Subcutaneous abdominal adipose tissue (tissue), 5 donors: ENCODE measurements at regions not wholly inside any gene's neighbourhood (a gene's known extent, or its start where the extent isn't known, plus 50 kb on each side); places are given as distances from the start of the nearest gene placed in this dataset.
"Not testable (repeated sequence)": the region's sequence is repeated elsewhere in the genome, so short reads cannot be mapped to it uniquely, and the experiment has no call there.

ENCODE experiments used
- H3K27ac ChIP-seq: one replicate; pipeline ENCODE4 v1.7.0; 2013; ENCODE audit warnings: low read depth, mild to moderate bottlenecking, inconsistent platforms, low read length, moderate library complexity
- H3K27me3 ChIP-seq, 5 donors: one replicate each; pipeline ENCODE4 v1.7.0; 2013; ENCODE audit warnings: low read length in 5 of 5, inconsistent platforms in 1 of 5; ENCODE audit not compliant: control insufficient read depth in 5 of 5, insufficient read depth in 4 of 5
- H3K36me3 ChIP-seq, 5 donors: one replicate each; pipeline ENCODE4 v1.7.0; 2013; ENCODE audit warnings: low read length in 5 of 5; ENCODE audit not compliant: control insufficient read depth in 5 of 5, insufficient read depth in 5 of 5
- H3K4me1 ChIP-seq, 5 donors: one replicate each; pipeline ENCODE4 v1.7.0; 2013; ENCODE audit warnings: low read length in 5 of 5, mild to moderate bottlenecking in 3 of 5, moderate library complexity in 1 of 5; ENCODE audit not compliant: control insufficient read depth in 5 of 5, insufficient read depth in 5 of 5
- H3K4me3 ChIP-seq, 5 donors: one replicate each; pipeline ENCODE4 v1.7.0; 2013; ENCODE audit warnings: low read length in 5 of 5, low read depth in 1 of 5
- H3K9ac ChIP-seq, 5 donors: one replicate each; pipeline ENCODE4 v1.7.0; 2013; ENCODE audit warnings: low read length in 5 of 5, mild to moderate bottlenecking in 4 of 5, moderate library complexity in 3 of 5
- H3K9me3 ChIP-seq, 5 donors: one replicate each; pipeline ENCODE4 v1.7.0; 2013; ENCODE audit warnings: low read length in 5 of 5; ENCODE audit not compliant: control insufficient read depth in 5 of 5
- donor health status: healthy.
- donor health status: healthy.
- donor health status: healthy.
- donor health status: healthy.
- donor health status: healthy.

DNA sequence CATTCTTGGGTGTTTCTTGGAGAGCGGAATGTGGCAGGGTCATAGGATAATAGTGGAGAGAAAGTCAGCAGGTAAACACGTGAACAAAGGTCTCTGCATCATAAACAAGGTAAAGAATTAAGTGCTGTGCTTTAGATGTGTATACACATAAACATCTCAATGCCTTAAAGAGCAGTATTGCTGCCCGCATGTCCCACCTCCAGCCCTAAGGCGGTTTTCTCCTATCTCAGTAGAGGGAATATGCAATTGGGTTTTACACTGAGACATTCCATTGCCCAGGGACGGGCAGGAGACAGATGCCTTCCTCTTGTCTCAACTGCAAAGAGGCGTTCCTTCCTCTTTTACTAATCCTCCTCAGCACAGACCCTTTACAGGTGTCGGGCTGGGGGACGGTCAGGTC is 492.6 kb upstream of the ATXN8OS start:
- H3K4me1 ChIP-seq, H3K4me3 ChIP-seq, H3K36me3 ChIP-seq, H3K27me3 ChIP-seq, H3K9ac ChIP-seq, H3K9me3 ChIP-seq, H3K27ac ChIP-seq: not testable (repeated sequence)

GRCh38 chr13:69604698-69605097 is 502.9 kb upstream of the ATXN8OS start:
- Histone ChIP-seq H3K4me1 (no peaks in the 10 kb centered on the region), H3K27ac (no peak overlapping the region), H3K9me3 (peaks cover 0 to 4% (median 0%) of the 10 kb centered on the region in 5 donors), H3K4me3 (no peak overlapping the region), H3K36me3 (no peaks in the 10 kb centered on the region), H3K9ac (no peak overlapping the region), H3K27me3 (no peaks in the 10 kb centered on the region)

DNA sequence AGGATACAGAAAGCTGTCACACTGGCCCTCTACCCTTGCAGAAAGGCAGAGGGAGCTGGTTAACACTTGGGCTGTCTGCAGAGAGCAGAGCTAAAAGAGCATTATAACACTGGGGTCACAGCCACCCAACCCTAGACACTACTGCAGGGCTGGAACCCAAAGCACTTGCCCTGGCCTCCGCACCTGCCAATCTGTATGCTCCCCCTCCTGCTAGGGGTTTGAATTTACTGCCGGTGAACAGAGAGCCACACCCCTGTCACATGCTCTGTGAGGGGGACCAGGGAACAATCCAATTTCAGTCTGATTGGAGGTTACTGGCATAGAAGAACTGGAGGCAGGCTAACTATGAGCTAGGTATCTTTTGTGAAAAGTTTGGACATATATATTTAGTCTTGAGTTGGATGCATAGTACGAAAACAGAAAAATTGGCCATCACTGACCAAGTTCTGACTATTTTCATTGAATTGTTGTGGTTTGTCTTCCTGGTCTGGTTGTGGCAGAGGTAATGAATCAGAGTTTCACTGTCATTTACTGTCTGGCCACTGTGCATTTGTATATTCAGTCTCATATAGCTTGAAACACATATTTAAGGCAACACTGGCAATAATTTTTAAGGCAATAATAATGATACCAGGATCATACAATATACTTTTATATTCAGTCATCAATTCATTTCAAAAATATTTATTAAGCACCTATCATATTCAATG is 504.3 kb upstream of the ATXN8OS start:
- peaks cover 0 to 4% (median 0%) of the 10 kb centered on the region in 5 donors for H3K9me3 ChIP-seq
- no peak overlapping the region for H3K4me3 ChIP-seq
- no peaks in the 10 kb centered on the region for H3K36me3 ChIP-seq
- no peak overlapping the region for H3K27ac ChIP-seq
- H3K27me3 ChIP-seq: no peaks in the 10 kb centered on the region
- H3K4me1 ChIP-seq: no peaks in the 10 kb centered on the region
- no peak overlapping the region for H3K9ac ChIP-seq

GRCh38 chr13:69601661-69602060 is 506.0 kb upstream of the ATXN8OS start:
- no peak overlapping the region for H3K9ac ChIP-seq
- H3K27me3 ChIP-seq: no peaks in the 10 kb centered on the region
- no peaks in the 10 kb centered on the region for H3K4me1 ChIP-seq
- peaks cover 0 to 4% (median 0%) of the 10 kb centered on the region in 5 donors for H3K9me3 ChIP-seq
- H3K36me3 ChIP-seq: no peaks in the 10 kb centered on the region
- no peak overlapping the region for H3K4me3 ChIP-seq
- H3K27ac ChIP-seq: no peak overlapping the region

GRCh38 chr13:69600811-69601210 is 506.8 kb upstream of the ATXN8OS start:
- no peak overlapping the region for H3K9ac ChIP-seq
- H3K4me1 ChIP-seq: no peaks in the 10 kb centered on the region
- no peaks in the 10 kb centered on the region for H3K27me3 ChIP-seq
- H3K4me3 ChIP-seq: no peak overlapping the region
- no peak overlapping the region for H3K27ac ChIP-seq
- peaks cover 0 to 4% (median 0%) of the 10 kb centered on the region in 5 donors for H3K9me3 ChIP-seq
- no peaks in the 10 kb centered on the region for H3K36me3 ChIP-seq

DNA sequence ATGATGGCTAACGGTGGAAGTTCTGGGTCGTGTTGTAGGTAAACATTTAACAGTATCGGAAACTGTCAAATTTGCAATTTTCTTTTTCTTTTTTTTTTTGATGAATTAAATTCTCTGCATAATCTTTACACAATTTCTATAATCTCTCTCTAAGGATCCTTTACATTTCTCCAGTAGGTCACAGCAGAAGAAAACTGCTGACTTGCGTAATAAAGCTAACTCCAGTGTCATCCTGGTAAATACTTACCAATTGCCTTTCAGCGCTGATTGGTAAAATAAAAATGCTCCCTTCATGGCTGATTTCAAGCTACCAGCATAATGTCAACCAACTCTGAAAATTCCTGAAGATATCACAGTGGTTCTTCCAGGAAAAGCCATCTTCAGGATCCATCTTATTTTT is 510.5 kb upstream of the ATXN8OS start:
- no peak overlapping the region for H3K9ac ChIP-seq
- H3K4me3 ChIP-seq: no peak overlapping the region
- H3K27me3 ChIP-seq: no peaks in the 10 kb centered on the region
- no peaks in the 10 kb centered on the region for H3K4me1 ChIP-seq
- no peak overlapping the region for H3K27ac ChIP-seq
- H3K9me3 ChIP-seq: no peaks in the 10 kb centered on the region
- H3K36me3 ChIP-seq: no peaks in the 10 kb centered on the region

DNA sequence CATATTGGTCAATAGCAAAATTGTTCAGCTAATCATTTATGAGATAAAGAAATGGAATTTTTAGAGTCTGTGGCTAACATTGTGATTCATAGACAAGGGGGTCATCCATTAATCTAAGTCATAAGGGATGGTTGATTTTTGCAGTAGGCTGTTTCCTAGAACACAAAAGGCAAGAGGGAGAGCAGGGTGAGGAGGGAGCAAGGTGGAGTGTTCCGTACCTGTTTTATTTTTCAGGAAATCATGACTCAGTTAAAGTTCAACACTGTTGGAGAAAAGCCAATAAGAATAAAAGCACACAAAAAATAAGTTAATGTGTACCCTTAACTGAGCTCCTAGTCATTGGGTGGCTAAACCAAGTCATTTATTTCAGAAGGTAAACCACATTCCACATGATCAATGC is 512.4 kb upstream of the ATXN8OS start:
- Histone ChIP-seq H3K4me3 (no peak overlapping the region), H3K27me3 (no peaks in the 10 kb centered on the region), H3K9ac (no peak overlapping the region), H3K36me3 (no peaks in the 10 kb centered on the region), H3K4me1 (no peaks in the 10 kb centered on the region), H3K9me3 (no peaks in the 10 kb centered on the region), H3K27ac (no peak overlapping the region)

DNA sequence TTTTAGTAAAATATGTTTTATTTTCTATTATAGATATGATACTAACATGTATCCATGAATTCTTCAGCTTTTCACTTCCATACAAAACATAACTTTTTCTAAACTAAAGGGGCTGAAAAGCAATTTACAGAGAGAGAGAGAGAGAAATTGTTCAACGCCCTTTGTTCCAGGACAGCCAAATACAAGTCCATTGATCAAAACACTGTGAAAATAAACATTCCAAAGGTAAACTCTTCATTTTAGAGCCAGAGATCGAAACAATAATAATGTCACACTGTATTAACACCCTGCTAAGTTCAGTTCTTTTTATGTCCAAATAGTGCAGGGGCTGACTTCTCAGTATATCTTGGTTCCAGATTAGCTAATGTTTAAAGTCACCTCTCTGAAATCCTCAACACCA is 516.2 kb upstream of the ATXN8OS start:
- no peak overlapping the region for H3K4me3 ChIP-seq
- H3K36me3 ChIP-seq: no peaks in the 10 kb centered on the region
- no peaks in the 10 kb centered on the region for H3K9me3 ChIP-seq
- H3K27me3 ChIP-seq: no peaks in the 10 kb centered on the region
- no peaks in the 10 kb centered on the region for H3K4me1 ChIP-seq
- no peak overlapping the region for H3K9ac ChIP-seq
- no peak overlapping the region for H3K27ac ChIP-seq

GRCh38 chr13:69589531-69590235 is 517.9 kb upstream of the ATXN8OS start:
- no peaks in the 10 kb centered on the region for H3K4me1 ChIP-seq
- no peak overlapping the region for H3K9ac ChIP-seq
- H3K27me3 ChIP-seq: no peaks in the 10 kb centered on the region
- H3K4me3 ChIP-seq: no peak overlapping the region
- no peaks in the 10 kb centered on the region for H3K36me3 ChIP-seq
- H3K27ac ChIP-seq: no peak overlapping the region
- H3K9me3 ChIP-seq: no peaks in the 10 kb centered on the region

DNA sequence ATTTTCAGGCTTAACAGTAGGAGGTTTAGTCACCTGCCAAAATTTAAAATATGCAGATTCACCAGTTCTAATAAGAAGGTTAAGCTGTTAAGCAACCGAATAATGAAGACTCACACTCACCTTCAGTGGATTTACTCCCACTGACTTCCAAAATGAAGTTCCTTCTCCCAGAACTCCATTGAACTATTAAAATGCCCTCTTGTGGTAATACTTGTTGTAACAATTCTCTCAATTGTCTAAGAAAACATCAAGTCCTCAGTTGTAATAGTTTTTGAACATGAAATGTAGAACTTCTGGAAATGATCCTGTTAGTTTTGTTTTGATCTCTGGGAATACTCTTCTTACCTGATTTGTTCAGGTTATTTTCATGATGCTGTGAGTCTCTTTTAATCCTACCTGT is 522.0 kb upstream of the ATXN8OS start:
- Histone ChIP-seq H3K9ac (no peak overlapping the region), H3K27ac (no peak overlapping the region), H3K9me3 (no peaks in the 10 kb centered on the region), H3K36me3 (no peaks in the 10 kb centered on the region), H3K4me3 (no peak overlapping the region), H3K4me1 (no peaks in the 10 kb centered on the region), H3K27me3 (no peaks in the 10 kb centered on the region)
